Astrocyte of the cerebellum (primary cell): ENCODE measurements at regions not wholly inside any gene's neighbourhood (a gene's known extent, or its start where the extent isn't known, plus 50 kb on each side); places are given as distances from the start of the nearest gene placed in this dataset.

ENCODE experiments used
- DNase-seq: peaks from one replicate; pipeline ENCODE4 v3.0.0-alpha.2; 2011; ENCODE audit warnings: low read depth
- H3K4me3 ChIP-seq: 2 replicates; pipeline ENCODE4 v1.5.1; 2011; ENCODE audit warnings: mild to moderate bottlenecking, low read depth, low read length, moderate library complexity
- in situ Hi-C: cut with HindIII; loops from 2 replicates; pipeline ENCODE4 v1.10.0; 2017; ENCODE audit warnings: low sequenced_read_pairs
- TF ChIP-seq, protein P1 (sequence below): IDR thresholded peaks from 2 replicates; pipeline ENCODE4 v1.5.1; 2012; ENCODE audit warnings: low read length, low read depth, moderate library complexity, mild to moderate bottlenecking; ENCODE audit errors: missing control alignments

DNA sequence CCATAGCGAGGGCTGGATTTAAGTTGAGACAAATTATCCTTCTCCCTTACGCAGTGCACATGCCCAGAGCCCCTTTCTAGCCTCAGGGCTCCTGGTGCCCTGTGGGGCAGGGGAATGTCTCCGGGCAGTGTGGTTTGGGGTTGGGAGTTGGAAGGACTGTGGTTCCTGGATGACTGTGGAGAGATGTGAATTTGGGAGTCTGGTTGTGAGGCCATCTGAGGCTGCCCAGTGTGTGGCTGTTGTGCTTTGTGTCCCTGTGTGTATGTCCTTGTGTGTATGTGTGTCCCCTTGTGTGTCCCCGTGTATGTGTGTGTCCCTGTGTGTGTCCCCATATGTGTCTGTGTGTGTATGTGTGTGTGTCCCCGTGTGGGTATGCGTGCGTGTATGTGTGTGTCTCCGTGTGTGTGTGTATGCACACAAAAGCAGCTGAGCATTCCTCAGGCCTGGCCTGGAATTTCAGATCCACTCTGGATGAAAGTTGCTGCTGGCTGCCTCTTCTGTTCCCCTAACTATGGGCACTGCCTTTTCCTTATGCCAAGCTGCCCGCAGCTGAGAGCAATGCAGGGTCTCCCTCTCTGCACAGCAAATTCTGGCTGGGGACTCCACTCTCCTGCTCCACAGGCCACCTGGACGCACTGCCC lies 65.4 kb downstream of the UBIAD1 start:
- TF ChIP-seq, protein P1, sequence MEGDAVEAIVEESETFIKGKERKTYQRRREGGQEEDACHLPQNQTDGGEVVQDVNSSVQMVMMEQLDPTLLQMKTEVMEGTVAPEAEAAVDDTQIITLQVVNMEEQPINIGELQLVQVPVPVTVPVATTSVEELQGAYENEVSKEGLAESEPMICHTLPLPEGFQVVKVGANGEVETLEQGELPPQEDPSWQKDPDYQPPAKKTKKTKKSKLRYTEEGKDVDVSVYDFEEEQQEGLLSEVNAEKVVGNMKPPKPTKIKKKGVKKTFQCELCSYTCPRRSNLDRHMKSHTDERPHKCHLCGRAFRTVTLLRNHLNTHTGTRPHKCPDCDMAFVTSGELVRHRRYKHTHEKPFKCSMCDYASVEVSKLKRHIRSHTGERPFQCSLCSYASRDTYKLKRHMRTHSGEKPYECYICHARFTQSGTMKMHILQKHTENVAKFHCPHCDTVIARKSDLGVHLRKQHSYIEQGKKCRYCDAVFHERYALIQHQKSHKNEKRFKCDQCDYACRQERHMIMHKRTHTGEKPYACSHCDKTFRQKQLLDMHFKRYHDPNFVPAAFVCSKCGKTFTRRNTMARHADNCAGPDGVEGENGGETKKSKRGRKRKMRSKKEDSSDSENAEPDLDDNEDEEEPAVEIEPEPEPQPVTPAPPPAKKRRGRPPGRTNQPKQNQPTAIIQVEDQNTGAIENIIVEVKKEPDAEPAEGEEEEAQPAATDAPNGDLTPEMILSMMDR, result no peak
- DNase-seq, result no peak
- in situ Hi-C loops, result no loop called here
- no peak overlapping the region for H3K4me3 ChIP-seq

DNA sequence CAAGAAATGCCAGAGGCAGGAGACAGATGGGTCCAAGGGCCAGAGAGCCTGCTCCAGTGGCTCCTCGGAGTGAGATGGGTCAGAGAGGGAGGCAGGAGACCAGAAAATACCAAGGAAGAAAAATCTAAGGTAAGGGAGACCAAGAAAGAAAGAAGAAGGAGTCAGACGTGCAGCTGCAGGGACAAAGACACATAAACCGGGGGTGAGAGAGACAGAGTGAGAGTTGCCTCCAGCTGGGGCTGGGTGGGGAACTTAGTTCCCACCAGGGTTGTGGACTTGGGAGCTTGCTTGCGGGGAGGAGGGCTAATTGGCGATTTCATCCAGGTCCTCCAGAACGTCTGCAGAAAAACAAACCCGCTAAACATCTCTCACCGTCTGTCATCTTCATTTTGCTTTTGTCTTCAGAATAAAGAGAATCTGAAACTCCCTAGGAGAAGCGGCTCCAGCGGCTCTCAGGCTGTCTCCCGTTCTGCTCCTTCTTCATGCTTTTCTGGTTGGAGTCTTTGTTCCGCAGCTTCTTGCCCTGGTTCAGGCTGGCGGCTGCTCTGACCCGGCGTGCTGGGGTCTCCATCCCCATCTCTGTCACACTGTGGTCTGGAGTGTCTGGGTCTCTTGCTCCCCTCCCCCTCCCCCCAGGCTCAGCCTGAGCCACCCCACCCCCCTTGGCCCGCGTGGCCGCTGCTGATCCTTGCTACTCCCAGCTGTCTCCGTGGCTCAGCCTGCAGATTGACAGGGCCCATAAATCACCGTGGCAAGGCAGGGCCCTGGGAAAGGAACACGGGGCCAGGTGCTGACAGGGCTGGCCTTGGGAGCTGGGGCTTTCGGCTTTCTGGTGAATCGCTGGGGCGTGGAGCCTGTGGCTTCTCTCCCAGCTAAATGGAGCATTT lies 66.6 kb downstream of the UBIAD1 start:
- in situ Hi-C loops, result no loop called here
- DNase-seq, result no peak
- no peak overlapping the region for H3K4me3 ChIP-seq
- TF ChIP-seq, protein P1, result no peak

DNA sequence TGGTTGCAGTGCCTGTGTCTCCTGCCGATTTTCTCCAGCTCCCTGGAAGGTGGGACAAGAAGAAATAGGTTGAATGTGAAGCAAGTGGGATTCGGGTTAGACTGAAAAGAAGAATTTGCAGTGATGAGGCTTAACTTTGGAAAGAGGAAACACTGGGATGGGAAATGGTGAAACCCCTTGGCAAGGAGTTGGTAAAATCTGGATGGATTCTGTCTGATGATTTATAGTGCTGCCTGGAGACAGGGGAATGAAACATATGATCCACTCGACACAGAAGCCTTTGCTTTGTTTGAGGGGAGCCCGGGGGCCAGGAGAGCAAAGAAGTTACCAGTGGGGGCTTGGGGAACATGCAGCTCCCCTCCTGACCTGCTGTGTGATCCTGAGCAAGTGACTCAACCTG lies 67.2 kb downstream of the UBIAD1 start:
- no peak for DNase-seq
- TF ChIP-seq, protein P1, result no peak

DNA sequence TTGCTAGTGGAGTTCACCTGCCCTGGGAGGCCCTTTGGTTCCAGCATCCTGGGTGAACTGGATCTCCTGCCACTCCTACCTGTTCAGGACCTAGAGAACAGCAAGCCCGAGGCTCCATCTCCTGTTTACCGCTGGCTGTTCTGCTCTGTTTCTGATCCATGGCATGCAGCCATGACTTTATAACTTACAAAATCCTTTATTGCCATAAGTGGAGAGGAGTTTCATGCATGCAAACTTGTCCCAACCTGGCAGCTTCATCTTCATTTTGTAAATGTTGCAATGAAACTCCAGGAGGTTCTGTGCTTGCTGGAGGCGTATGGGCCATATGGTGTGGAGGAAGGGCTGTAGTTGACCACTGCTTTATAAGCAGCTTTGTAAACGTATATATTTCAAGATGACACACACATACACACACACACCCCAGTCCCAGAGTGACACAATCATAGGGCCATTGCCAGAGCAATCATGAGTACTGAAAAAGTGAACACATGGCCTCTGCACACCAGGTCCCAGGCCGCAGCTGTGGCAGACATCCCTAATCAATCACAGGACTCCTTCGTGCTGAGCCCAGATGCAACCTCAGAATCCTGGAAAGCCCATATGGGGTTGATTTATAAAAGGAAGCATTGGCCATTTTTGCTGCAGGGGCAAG lies 69.0 kb downstream of the UBIAD1 start:
- in situ Hi-C loops, result no loop called here
- DNase-seq, result no peak
- H3K4me3 ChIP-seq, result no peak overlapping the region
- TF ChIP-seq, protein P1, result no peak

More for the DNA sequence above, 67.2 kb downstream of the UBIAD1 start:
- in situ Hi-C loops, result no loop called here
- H3K4me3 ChIP-seq, result no peak overlapping the region

DNA sequence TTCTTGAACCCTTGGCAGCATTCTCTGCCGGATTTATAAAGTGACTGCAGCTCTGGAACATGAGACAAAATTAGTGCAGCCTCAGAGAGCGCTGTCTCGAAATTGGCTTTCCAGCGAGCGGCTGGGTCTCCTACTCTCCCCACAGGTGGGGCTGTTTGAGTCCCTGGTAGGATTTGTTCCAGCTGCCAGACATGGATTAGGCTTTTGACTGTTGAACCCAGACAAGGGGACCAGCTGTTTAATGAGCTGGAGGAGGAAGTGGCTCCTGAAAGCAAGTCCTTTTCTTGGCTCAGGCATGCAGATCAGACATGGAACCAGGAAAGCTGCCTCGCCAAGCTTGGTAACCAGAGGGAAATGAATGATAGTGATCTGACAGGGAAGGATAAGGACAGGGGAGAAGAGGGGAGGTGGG lies 69.6 kb downstream of the UBIAD1 start:
- H3K4me3 ChIP-seq, result no peak overlapping the region
- no peak for DNase-seq
- TF ChIP-seq, protein P1, result no peak
- in situ Hi-C loops, result no loop called here

DNA sequence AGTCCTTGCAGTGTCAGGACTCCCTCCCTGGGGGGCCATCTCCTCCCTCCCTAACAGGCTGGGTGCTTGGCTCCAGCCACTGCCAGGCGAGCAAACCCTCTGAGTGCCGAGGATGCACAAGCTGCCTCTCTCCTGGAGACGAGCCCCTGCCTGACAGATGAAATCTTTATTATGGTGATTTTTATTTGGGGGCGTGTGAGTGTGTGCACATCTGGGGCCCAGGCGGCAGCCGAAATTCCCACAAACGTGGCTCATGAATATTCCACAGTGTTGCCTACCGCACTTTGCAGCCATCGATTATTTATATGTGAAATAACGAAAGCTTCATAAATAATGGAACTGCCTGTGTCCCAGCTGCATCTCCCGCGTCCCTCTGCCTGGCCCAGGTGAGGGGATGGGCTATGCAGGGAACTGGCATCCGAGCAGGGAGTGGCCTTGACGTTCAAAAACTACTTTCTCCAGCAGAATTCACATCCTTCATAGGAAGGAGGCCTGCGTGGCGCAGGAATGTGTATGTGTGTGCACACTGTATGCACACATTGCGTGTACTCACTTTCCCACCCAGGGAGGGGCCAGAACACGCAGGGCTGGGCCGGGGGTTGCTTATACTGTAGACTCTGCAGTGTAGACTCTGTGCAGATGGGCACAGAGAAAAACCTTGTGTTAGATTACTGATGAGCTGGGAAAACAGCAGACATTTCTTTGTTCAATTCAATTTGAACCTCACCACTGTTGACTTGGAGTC lies 73.1 kb downstream of the UBIAD1 start:
- in situ Hi-C loops, result no loop called here
- TF ChIP-seq, protein P1, result no peak
- H3K4me3 ChIP-seq, result no peak overlapping the region

More for the DNA sequence above, 73.1 kb downstream of the UBIAD1 start:
- no peak for DNase-seq
